OCI-LY7 (cell line): ENCODE measurements at regions not wholly inside any gene's neighbourhood (a gene's known extent, or its start where the extent isn't known, plus 50 kb on each side); places are given as distances from the start of the nearest gene placed in this dataset.

Experiments used
- BruUV-seq: library from RNA; stranded (reverse); fragments of 400-500 nt; replicated peaks from 2 replicates; lab custom pipeline; 2021; lab: Mats Ljungman, UMichigan
- CTCF ChIA-PET: fragments of 300-600 bp; sonication (Branson Sonifier 250); formaldehyde crosslinking; loops from one replicate; lab custom pipeline; 2022; ENCODE audit warnings: antibody characterized with exemption; ENCODE audit not compliant: unreplicated experiment; lab: Charles Lee
- POLR2A ChIA-PET: fragments of 300-600 bp; sonication (Branson Sonifier 250); formaldehyde crosslinking; loops from one replicate; lab custom pipeline; 2022; ENCODE audit warnings: antibody characterized with exemption; lab: Charles Lee
- DNase-seq: peaks from one replicate; pipeline ENCODE4 v3.0.0-alpha.2; 2015; ENCODE audit warnings: low spot score
- H2AFZ ChIP-seq: fragments of 200-600 bp; sonication (generic), shearing (Covaris generic); 2 replicates; pipeline ENCODE4 v1.6.1; 2014; ENCODE audit warnings: mild to moderate bottlenecking, antibody characterized with exemption, low read length, moderate library complexity
- H3K27ac ChIP-seq: fragments of 200-600 bp; sonication (generic); 2 replicates; pipeline ENCODE4 v1.5.1; 2014; ENCODE audit warnings: mixed run types, low read depth, mild to moderate bottlenecking, moderate library complexity, low read length, inconsistent platforms; ENCODE audit not compliant: poor library complexity, severe bottlenecking
- H3K36me3 ChIP-seq: fragments of 200-600 bp; sonication (generic); 2 replicates; pipeline ENCODE4 v1.6.1; 2014; ENCODE audit warnings: mild to moderate bottlenecking, antibody characterized with exemption, low read length, moderate library complexity, mixed read lengths; ENCODE audit not compliant: insufficient read depth
- H3K4me1 ChIP-seq: fragments of 200-600 bp; sonication (generic); 2 replicates; pipeline ENCODE4 v1.5.1; 2014; ENCODE audit warnings: mild to moderate bottlenecking, low read length; ENCODE audit not compliant: insufficient read depth, poor library complexity, severe bottlenecking
- H3K4me2 ChIP-seq: fragments of 200-600 bp; sonication (generic); 2 replicates; pipeline ENCODE4 v1.6.1; 2014; ENCODE audit warnings: mild to moderate bottlenecking, low read length
- H3K4me3 ChIP-seq: fragments of 200-600 bp; sonication (generic); 2 replicates; pipeline ENCODE4 v1.5.1; 2014; ENCODE audit warnings: mild to moderate bottlenecking, low read depth, low read length; ENCODE audit not compliant: poor library complexity, severe bottlenecking
- H3K79me2 ChIP-seq: fragments of 200-600 bp; sonication (generic); 2 replicates; pipeline ENCODE4 v1.6.1; 2016; ENCODE audit warnings: low read depth, mild to moderate bottlenecking, low read length, moderate library complexity, mixed read lengths; ENCODE audit not compliant: insufficient read depth
- H3K9me2 ChIP-seq: fragments of 200-600 bp; sonication (generic); 2 replicates; pipeline ENCODE4 v1.6.1; 2016; ENCODE audit warnings: mild to moderate bottlenecking, low read length, mixed read lengths; ENCODE audit not compliant: insufficient read depth
- H3K9me3 ChIP-seq: fragments of 200-600 bp; sonication (generic); 2 replicates; pipeline ENCODE4 v1.6.1; 2014; ENCODE audit warnings: mild to moderate bottlenecking, mixed run types, low read length, mixed read lengths
- H4K20me1 ChIP-seq: fragments of 200-600 bp; sonication (generic); 2 replicates; pipeline ENCODE4 v1.6.1; 2014; ENCODE audit warnings: mild to moderate bottlenecking, antibody characterized with exemption, low read length, moderate library complexity, mixed read lengths; ENCODE audit not compliant: insufficient read depth
- CTCF ChIP-seq: fragments of 200-600 bp; sonication (generic); conservative IDR thresholded peaks from 2 replicates; pipeline ENCODE4 v1.5.1; 2014; ENCODE audit warnings: mild to moderate bottlenecking, antibody characterized with exemption, low read length, moderate library complexity, mixed read lengths
- EZH2phosphoT487 ChIP-seq: fragments of 200-600 bp; sonication (generic); IDR thresholded peaks from 2 replicates; pipeline ENCODE4 v1.6.1; 2018; ENCODE audit warnings: low read depth, borderline replicate concordance, mild to moderate bottlenecking, mixed run types, antibody characterized with exemption, low read length, moderate library complexity, mixed read lengths
- intact Hi-C: fragments of 100-400 bp; cut with micrococcal nuclease; formaldehyde crosslinking; loops from one replicate; pipeline ENCODE4 v1.10.0; 2022; ENCODE audit not compliant: unreplicated experiment

GRCh38 chr6:84408028-84408427, 180.6 kb upstream of the CEP162 start:
- intact Hi-C loops, result no loop called here
- no peak overlapping the region for H3K4me3 ChIP-seq
- no peaks in the 10 kb centered on the region for H3K36me3 ChIP-seq
- H3K9me3 ChIP-seq, result no peaks in the 10 kb centered on the region
- no peak for TF ChIP-seq EZH2phosphoT487
- no peak for TF ChIP-seq CTCF
- no peak overlapping the region for H3K4me2 ChIP-seq
- no TSS peak for BruUV-seq
- H2AFZ ChIP-seq, result no peak overlapping the region
- H3K4me1 ChIP-seq, result no peaks in the 10 kb centered on the region
- H3K9me2 ChIP-seq, result no peaks in the 10 kb centered on the region
- DNase-seq, result no peak
- no peaks in the 10 kb centered on the region for H4K20me1 ChIP-seq
- no peak overlapping the region for H3K27ac ChIP-seq
- POLR2A ChIA-PET, result no interaction called here
- CTCF ChIA-PET, result no interaction called here
- no peaks in the 10 kb centered on the region for H3K79me2 ChIP-seq

GRCh38 chr6:84403545-84403944, 176.1 kb upstream of the CEP162 start:
- H3K4me3 ChIP-seq, result no peak overlapping the region
- POLR2A ChIA-PET, result interaction anchor here (0.6 to 0.9 kb wide), 2 partner anchors 11 to 163 kb away, joined by 3 read pairs; no protein-coding TSS in a partner anchor
- no peaks in the 10 kb centered on the region for H3K9me2 ChIP-seq
- H3K36me3 ChIP-seq, result no peaks in the 10 kb centered on the region
- no peaks in the 10 kb centered on the region for H4K20me1 ChIP-seq
- no peak for DNase-seq
- no peaks in the 10 kb centered on the region for H3K9me3 ChIP-seq
- intact Hi-C loops, result no loop called here
- no peaks in the 10 kb centered on the region for H3K79me2 ChIP-seq
- no peaks in the 10 kb centered on the region for H3K4me1 ChIP-seq
- no peak overlapping the region for H3K4me2 ChIP-seq
- BruUV-seq, result no TSS peak
- no peak overlapping the region for H3K27ac ChIP-seq
- TF ChIP-seq CTCF, result no peak
- TF ChIP-seq EZH2phosphoT487, result no peak
- H2AFZ ChIP-seq, result no peak overlapping the region
- CTCF ChIA-PET, result no interaction called here

DNA sequence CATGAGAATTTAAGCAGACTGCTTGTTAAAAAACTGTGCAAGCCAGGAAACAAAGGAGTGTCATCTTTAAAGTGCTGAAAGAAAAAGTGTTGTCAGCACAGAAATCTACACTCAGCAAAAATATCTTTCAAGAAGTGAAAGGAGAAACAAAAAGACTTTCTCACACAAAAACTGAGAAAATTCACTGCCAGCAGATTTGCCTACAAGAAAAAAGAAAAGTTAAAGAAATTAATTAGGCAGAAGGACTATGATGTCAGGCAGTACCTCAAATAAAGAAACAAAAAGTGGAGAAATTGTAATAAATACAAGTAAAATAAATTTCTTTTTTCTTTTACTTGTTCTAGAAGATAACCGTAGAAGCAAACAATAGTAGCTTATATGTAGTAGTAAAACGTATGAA, 171.6 kb upstream of the CEP162 start:
- intact Hi-C loops, result no loop called here
- H3K4me3 ChIP-seq, result no peak overlapping the region
- H3K27ac ChIP-seq, result no peak overlapping the region
- no peaks in the 10 kb centered on the region for H3K79me2 ChIP-seq
- H4K20me1 ChIP-seq, result no peaks in the 10 kb centered on the region
- POLR2A ChIA-PET, result interaction anchor here (0.5 kb wide), 1 partner anchor 170 kb away, joined by 3 read pairs; no protein-coding TSS in a partner anchor
- CTCF ChIA-PET, result no interaction called here
- no peaks in the 10 kb centered on the region for H3K9me3 ChIP-seq
- no peaks in the 10 kb centered on the region for H3K9me2 ChIP-seq
- no peak overlapping the region for H2AFZ ChIP-seq
- H3K4me1 ChIP-seq, result no peaks in the 10 kb centered on the region
- no peak for DNase-seq
- no peak for TF ChIP-seq CTCF
- TF ChIP-seq EZH2phosphoT487, result no peak
- BruUV-seq, result no TSS peak
- H3K36me3 ChIP-seq, result no peaks in the 10 kb centered on the region
- H3K4me2 ChIP-seq, result no peak overlapping the region
